DOHH2 (cell line): ENCODE measurements at regions not wholly inside any gene's neighbourhood (a gene's known extent, or its start where the extent isn't known, plus 50 kb on each side); places are given as distances from the start of the nearest gene placed in this dataset.

Experiments
- H3F3A ChIP-seq: fragments of 200-600 bp; sonication (generic), shearing (Covaris generic); 2 replicates; pipeline ENCODE4 v1.6.0; 2016; ENCODE audit warnings: antibody characterized with exemption, mild to moderate bottlenecking; ENCODE audit not compliant: control insufficient read depth, insufficient read depth
- H3K27ac ChIP-seq: fragments of 200-600 bp; sonication (generic); 2 replicates; pipeline ENCODE4 v1.5.1; 2014; ENCODE audit warnings: low read depth, mild to moderate bottlenecking, low read length, moderate library complexity
- H3K27me3 ChIP-seq: fragments of 200-600 bp; sonication (generic); 2 replicates; pipeline ENCODE4 v1.6.1; 2014; ENCODE audit warnings: mild to moderate bottlenecking, low read length, mixed read lengths; ENCODE audit not compliant: control insufficient read depth
- H3K36me3 ChIP-seq: fragments of 200-600 bp; sonication (generic); 2 replicates; pipeline ENCODE4 v1.6.1; 2014; ENCODE audit warnings: mild to moderate bottlenecking, low read length, moderate library complexity, mixed read lengths; ENCODE audit not compliant: control insufficient read depth
- H3K4me1 ChIP-seq: fragments of 200-600 bp; sonication (generic); 2 replicates; pipeline ENCODE4 v1.6.1; 2014; ENCODE audit warnings: mild to moderate bottlenecking, low read length, mixed read lengths; ENCODE audit not compliant: control insufficient read depth
- H3K4me2 ChIP-seq: fragments of 200-600 bp; sonication (generic); 2 replicates; pipeline ENCODE4 v1.6.0; 2014; ENCODE audit warnings: mild to moderate bottlenecking, low read length, moderate library complexity
- H3K4me3 ChIP-seq: fragments of 200-600 bp; sonication (generic); 2 replicates; pipeline ENCODE4 v1.5.1; 2014; ENCODE audit warnings: mild to moderate bottlenecking, low read length, mixed read lengths
- H3K79me2 ChIP-seq: fragments of 200-600 bp; sonication (generic); 2 replicates; pipeline ENCODE4 v1.6.1; 2014; ENCODE audit warnings: mild to moderate bottlenecking, low read length, mixed read lengths; ENCODE audit not compliant: control insufficient read depth
- H3K9me2 ChIP-seq: fragments of 200-600 bp; sonication (generic); replicated peaks from 2 replicates; pipeline ENCODE4 v1.6.1; 2014; ENCODE audit warnings: mild to moderate bottlenecking, low read length, mixed read lengths; ENCODE audit not compliant: control insufficient read depth
- H3K9me3 ChIP-seq: fragments of 200-600 bp; sonication (generic); 2 replicates; pipeline ENCODE4 v1.6.1; 2014; ENCODE audit warnings: antibody characterized with exemption, low read length, mixed read lengths; ENCODE audit not compliant: control insufficient read depth, insufficient read depth
- H4K20me1 ChIP-seq: fragments of 200-600 bp; sonication (generic); 2 replicates; pipeline ENCODE4 v1.6.0; 2014; ENCODE audit warnings: low read depth, mild to moderate bottlenecking, antibody characterized with exemption, low read length, moderate library complexity; ENCODE audit not compliant: control insufficient read depth, insufficient read depth
- EZH2phosphoT487 ChIP-seq: fragments of 200-600 bp; sonication (generic); IDR thresholded peaks from 2 replicates; pipeline ENCODE4 v1.6.1; 2017; ENCODE audit warnings: borderline replicate concordance, mild to moderate bottlenecking, antibody characterized with exemption, low read length, moderate library complexity, mixed read lengths
- TF ChIP-seq, protein P1 (sequence below): fragments of 200-600 bp; sonication (generic); IDR thresholded peaks from one replicate; pipeline ENCODE4 v1.5.1; 2014; ENCODE audit warnings: antibody characterized with exemption, mild to moderate bottlenecking, low read depth, low read length; ENCODE audit not compliant: poor library complexity, severe bottlenecking

DNA sequence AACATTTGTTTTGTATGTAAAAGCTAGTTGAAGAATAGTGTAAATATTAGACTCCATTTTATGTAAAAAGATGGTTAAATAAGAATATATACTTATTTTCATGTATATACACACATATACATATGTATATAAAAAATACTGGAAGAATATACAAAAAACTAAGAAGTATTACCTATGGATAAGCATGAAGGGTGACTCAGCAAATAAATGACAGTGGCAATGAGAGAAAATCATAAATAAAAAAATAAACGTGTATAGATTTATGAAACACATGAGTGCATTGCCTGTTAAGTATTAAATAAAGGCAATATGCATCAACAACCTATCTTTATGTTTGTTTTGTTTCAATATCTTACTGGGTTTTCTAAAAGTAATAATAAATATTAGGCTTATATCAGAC lies 435.3 kb downstream of the CYLC2 start:
- H3K27ac ChIP-seq: no peak overlapping the region
- H4K20me1 ChIP-seq: no peaks in the 10 kb centered on the region
- no peaks in the 10 kb centered on the region for H3K27me3 ChIP-seq
- H3K4me1 ChIP-seq: no peaks in the 10 kb centered on the region
- no peaks in the 10 kb centered on the region for H3K9me2 ChIP-seq
- TF ChIP-seq, protein P1, sequence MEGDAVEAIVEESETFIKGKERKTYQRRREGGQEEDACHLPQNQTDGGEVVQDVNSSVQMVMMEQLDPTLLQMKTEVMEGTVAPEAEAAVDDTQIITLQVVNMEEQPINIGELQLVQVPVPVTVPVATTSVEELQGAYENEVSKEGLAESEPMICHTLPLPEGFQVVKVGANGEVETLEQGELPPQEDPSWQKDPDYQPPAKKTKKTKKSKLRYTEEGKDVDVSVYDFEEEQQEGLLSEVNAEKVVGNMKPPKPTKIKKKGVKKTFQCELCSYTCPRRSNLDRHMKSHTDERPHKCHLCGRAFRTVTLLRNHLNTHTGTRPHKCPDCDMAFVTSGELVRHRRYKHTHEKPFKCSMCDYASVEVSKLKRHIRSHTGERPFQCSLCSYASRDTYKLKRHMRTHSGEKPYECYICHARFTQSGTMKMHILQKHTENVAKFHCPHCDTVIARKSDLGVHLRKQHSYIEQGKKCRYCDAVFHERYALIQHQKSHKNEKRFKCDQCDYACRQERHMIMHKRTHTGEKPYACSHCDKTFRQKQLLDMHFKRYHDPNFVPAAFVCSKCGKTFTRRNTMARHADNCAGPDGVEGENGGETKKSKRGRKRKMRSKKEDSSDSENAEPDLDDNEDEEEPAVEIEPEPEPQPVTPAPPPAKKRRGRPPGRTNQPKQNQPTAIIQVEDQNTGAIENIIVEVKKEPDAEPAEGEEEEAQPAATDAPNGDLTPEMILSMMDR: no peak
- TF ChIP-seq EZH2phosphoT487: no peak
- no peaks in the 10 kb centered on the region for H3K79me2 ChIP-seq
- no peak overlapping the region for H3K4me2 ChIP-seq
- H3F3A ChIP-seq: no peaks in the 10 kb centered on the region
- H3K9me3 ChIP-seq: no peaks in the 10 kb centered on the region
- no peak overlapping the region for H3K4me3 ChIP-seq
- H3K36me3 ChIP-seq: no peaks in the 10 kb centered on the region

DNA sequence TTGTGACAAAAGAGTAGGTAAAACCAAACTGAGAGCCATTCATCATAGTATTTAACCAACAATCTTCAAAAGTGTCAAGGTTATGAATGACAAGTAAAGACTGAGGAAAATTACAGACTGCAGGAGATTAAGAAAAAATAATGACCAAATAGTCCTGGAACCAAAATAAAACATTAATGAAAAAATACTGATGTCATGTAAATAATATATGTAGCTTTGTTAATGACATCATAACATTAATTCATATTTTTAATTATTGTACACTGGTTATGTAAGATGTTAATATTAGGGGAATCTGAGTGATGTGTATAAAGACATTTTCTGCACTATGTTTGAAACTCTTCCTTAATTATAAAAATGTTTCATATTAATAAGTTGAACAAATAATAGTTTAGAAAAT lies 436.7 kb downstream of the CYLC2 start:
- H3K79me2 ChIP-seq: no peaks in the 10 kb centered on the region
- H3K9me2 ChIP-seq: no peaks in the 10 kb centered on the region
- no peak overlapping the region for H3K27ac ChIP-seq
- no peaks in the 10 kb centered on the region for H3F3A ChIP-seq
- H3K4me2 ChIP-seq: no peak overlapping the region
- no peaks in the 10 kb centered on the region for H3K4me1 ChIP-seq
- no peaks in the 10 kb centered on the region for H3K27me3 ChIP-seq
- H3K9me3 ChIP-seq: no peaks in the 10 kb centered on the region
- TF ChIP-seq, protein P1: no peak
- no peak for TF ChIP-seq EZH2phosphoT487
- H4K20me1 ChIP-seq: no peaks in the 10 kb centered on the region
- no peaks in the 10 kb centered on the region for H3K36me3 ChIP-seq
- no peak overlapping the region for H3K4me3 ChIP-seq

DNA sequence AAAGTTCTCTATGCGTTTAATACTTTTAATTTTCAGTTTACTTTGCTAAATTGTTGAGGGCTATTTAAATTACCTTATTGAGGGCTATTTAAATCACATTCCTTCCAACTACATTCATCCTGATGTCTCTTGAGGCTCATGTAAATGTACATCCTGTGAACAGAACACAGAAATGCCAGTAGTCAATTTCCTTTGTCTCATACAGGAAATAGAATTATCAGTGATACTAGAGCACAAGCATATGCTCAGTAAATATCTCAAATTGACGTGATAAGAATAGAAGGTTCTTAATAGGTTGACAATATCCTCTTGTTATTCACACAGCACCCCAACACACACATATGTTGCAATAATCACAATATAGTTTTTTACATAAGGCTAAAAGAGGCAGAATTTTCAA lies 449.0 kb downstream of the CYLC2 start:
- Histone ChIP-seq H3K4me2 (no peak overlapping the region), H3K27me3 (no peaks in the 10 kb centered on the region), H3K4me3 (no peak overlapping the region), H3K36me3 (no peaks in the 10 kb centered on the region), H3K79me2 (no peaks in the 10 kb centered on the region), H3K9me3 (no peaks in the 10 kb centered on the region), H3F3A (no peaks in the 10 kb centered on the region), H3K9me2 (no peaks in the 10 kb centered on the region), H4K20me1 (no peaks in the 10 kb centered on the region), H3K4me1 (no peaks in the 10 kb centered on the region), H3K27ac (no peak overlapping the region)
- TF ChIP-seq, protein P1: no peak
- no peak for TF ChIP-seq EZH2phosphoT487

DNA sequence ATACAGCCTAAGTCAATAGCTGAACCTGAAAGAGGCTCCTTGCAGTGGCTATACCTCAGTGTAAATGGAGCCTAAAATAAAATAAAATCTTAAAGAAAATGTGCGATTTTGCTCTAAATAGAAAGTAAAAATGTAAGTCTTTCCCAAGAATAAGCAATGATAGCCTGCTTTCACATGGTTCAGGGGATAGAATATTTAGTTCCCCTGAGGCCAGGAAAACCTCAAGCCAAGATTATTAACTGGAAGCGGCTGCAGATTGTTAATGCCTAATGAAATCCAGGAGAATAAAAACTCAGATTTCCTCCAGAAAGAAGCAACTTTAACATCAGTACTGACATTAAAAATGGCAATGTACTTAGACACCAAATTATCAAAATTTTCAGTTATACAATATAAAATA lies 463.7 kb downstream of the CYLC2 start:
- Histone ChIP-seq H3K27me3 (no peaks in the 10 kb centered on the region), H3K4me2 (no peak overlapping the region), H4K20me1 (no peaks in the 10 kb centered on the region), H3F3A (no peaks in the 10 kb centered on the region), H3K4me3 (no peak overlapping the region), H3K79me2 (no peaks in the 10 kb centered on the region), H3K9me2 (no peaks in the 10 kb centered on the region), H3K4me1 (no peaks in the 10 kb centered on the region), H3K27ac (no peak overlapping the region), H3K36me3 (no peaks in the 10 kb centered on the region), H3K9me3 (no peaks in the 10 kb centered on the region)
- TF ChIP-seq, protein P1: no peak
- TF ChIP-seq EZH2phosphoT487: no peak
